KBM-7 (cell line): ENCODE measurements at regions not wholly inside any gene's neighbourhood (a gene's known extent, or its start where the extent isn't known, plus 50 kb on each side); places are given as distances from the start of the nearest gene placed in this dataset.
A peak's percentile ranks its signal among the peaks of the same experiment; 100 is the strongest.
"Not testable (repeated sequence)": the region's sequence is repeated elsewhere in the genome, so short reads cannot be mapped to it uniquely, and the experiment has no call there.

Source experiments
- DNase-seq: peaks from one replicate; pipeline ENCODE4 v3.0.0-alpha.2; 2015
- in situ Hi-C: fragments of 300-500 bp; cut with MboI; formaldehyde crosslinking; loops from 2 replicates; pipeline ENCODE4 v1.14.3; 2020; ENCODE audit warnings: low sequenced_read_pairs, low pct_unique_long_range_greater_than_20kb, mixed read lengths

DNA sequence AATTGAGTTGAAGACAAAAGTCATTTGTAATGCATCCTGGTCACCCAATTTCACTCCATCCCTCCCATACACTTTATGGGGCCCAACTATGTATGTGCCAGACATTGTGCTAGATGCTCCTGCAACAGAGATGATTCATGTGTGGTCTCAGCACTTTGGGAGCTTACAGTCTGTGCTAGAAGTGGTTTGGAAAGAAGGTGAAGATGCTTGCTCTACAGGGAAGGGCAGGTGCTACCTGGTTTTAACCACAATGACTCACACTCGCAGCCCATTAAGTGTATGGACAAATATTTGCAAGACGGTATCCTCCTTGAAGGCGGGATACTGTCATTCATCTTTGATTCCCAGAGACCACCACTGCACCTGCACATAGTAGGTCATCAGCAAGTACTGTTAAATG lies 257.6 kb downstream of the OTUD1 start:
- in situ Hi-C loops = loop anchor here (25.0 kb wide), 1 partner anchor 384 kb away; no protein-coding TSS in a partner anchor
- no peak for DNase-seq

DNA sequence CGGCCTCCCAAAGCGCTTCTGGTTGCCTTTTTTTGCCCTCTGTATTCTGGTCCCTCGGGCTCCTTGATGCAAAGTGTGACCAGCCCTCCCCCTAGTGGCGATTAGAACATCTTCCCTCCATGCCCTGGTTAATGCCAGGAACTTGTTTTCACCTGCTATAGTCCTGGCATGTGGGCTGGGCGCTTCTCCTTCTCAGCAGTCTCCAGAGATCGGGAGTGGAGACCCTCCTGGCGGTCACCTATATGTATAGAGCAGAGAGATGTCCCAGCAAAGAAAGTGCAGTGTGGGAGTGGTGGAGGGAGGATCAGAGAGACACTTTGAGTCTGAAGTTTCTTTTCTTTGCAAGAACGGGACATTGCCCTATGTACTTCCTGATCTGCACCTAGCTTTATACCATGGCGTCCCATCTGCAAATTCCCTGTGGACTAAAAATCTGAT lies 264.1 kb downstream of the OTUD1 start:
- in situ Hi-C loops = no loop called here
- DNase-seq = peak; percentile 75

DNA sequence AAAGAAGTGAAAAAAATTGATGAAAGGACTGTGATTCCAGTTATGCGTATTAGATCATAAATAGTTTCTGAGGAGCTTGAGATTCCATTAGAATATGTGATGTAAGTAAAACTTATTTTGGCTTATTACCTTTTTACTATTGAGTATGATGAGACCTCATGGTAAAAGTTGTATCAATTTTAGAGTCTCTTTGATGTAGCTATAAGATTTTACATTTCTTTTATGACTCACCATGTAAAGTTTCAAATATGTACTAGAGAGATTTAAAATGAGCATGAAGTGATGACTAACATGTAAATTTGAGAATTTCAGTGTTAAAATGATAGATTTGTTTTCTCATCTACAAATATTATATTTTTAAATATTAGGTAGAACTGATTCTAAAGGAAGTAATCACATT lies 276.5 kb downstream of the OTUD1 start:
- DNase-seq = no peak
- in situ Hi-C loops = no loop called here

DNA sequence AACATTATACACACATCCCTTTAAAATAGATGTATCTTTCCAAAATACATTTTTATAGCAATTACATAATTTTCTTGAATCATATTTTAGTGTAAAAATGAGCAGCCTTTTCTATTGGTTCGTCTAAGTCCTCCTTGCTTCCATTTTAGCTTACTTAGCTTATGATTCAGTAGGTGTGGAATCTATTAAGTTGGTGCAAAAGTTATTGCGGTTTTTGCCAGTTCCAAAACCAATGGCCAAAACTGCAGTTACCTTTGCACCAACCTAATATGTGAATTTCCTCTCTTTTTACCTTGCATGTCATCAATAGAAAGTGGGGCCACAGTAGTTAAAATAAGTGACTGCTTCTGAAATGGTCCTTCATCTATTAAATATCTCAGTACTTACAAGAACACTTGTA lies 279.0 kb downstream of the OTUD1 start:
- no peak for DNase-seq
- in situ Hi-C loops = no loop called here

DNA sequence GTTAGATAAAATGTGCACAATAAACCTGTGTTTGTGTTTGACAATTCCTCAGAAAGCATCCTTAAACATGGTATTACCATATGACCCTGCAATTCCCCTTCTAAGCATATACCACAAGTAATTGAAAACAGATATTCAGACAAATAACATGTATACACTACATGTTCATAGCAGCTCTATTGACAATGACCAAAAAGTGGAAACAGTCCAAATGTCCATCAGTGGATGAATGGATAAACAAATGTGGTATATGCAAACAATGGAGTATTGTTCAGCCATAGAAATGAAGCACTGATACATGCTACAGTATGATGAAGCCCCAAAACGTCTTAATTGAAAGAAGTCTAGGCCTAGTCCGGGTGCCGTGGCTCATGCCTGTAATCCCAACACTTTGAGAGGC lies 280.1 kb downstream of the OTUD1 start:
- in situ Hi-C loops = no loop called here
- no peak for DNase-seq

DNA sequence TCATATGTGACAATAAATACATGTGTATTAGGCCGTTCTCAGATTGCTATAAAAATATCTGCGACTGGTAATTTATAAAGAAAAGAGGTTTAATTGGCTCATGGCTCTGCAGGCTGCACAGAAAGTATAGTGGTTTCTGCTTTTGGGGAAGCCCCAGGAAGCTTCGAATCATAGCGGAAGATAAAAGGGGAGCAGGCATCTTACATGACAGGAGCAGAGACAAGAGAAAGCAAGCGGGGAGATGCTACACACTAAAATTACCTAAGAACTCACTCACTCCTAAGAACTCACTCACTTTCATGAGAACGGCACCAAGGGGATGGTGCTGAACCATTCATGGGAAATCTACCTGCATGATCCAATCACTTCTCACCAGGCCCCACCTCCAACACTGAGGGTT lies 284.9 kb downstream of the OTUD1 start:
- in situ Hi-C loops = no loop called here
- DNase-seq = no peak

DNA sequence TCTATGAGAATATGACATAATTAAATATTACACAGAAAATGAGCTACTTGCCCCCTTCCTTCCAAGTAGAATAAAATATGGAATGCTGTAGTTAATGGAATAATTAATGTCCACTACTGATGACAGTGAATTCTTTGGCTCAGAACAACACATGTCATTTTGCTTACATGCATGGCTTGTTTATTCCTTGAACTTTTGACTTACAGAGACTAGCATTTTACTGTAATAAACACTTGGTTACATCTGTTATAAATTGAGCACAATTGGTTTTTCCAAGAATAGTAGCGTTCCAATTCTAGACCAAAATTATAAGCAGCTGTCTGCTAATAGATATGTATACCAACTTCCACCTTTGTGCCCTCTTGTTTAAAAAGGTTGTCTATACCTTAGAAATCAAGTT lies 286.7 kb downstream of the OTUD1 start:
- DNase-seq = no peak
- in situ Hi-C loops = no loop called here

DNA sequence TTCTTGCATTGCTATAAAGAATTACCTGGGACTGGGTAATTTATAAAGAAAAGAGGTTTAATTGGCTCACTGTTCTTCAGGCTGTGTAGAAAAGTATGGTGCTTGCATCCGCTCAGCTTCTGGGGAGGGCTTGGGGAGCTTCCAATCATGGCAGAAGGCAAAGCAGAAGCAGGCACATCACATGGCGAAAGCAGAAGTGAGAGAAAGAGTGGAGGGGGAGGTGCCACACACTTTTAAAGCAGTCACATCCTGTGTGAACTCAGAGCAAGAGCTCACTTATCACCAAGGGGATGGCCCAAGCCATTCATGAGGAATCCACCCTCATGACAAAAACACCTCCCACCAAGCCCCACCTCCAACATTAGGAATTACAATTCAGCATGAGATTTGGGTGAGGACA lies 303.5 kb downstream of the OTUD1 start:
- peak; percentile 48 for DNase-seq

DNA sequence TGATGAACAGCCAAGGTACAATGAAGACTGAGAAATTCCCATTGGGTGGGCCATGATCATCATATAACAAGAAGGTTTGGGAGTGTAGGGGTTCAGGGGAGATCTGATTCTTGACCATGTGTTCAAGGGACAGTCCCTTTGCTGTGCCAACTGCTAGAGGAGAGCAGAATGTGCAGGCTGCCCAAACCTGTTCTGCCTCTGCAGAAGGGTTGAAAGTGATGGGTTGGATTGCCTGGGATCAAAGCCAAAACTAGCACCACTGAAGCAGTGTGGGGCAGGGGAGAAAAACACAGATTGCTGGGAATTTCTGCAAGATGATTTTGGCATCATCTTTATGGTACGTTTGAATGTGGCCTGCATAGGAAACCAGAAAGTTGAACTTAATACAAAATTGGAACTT lies 303.9 kb downstream of the OTUD1 start:
- no peak for DNase-seq
- in situ Hi-C loops = no loop called here

More for the DNA sequence above, 303.5 kb downstream of the OTUD1 start:
- in situ Hi-C loops = no loop called here

DNA sequence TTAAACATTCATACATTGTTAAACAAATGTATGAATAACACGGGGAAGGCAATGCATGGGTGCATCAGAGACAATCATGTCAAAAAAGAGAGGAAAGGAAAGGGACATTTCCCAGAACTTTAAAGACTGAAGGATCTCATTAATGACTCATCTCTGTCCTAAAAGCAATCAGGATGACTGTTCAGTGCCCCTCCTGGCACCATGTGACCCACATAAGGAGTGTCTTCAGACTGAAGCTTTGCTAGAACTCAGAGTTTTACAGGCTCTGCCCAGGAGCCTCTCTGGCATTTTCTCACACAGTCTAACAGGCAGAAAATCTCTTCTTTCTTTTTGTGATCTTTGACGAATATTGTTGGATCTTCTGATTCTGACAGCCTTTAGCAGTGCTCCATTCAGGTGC lies 315.3 kb downstream of the OTUD1 start:
- in situ Hi-C loops = no loop called here
- no peak for DNase-seq

DNA sequence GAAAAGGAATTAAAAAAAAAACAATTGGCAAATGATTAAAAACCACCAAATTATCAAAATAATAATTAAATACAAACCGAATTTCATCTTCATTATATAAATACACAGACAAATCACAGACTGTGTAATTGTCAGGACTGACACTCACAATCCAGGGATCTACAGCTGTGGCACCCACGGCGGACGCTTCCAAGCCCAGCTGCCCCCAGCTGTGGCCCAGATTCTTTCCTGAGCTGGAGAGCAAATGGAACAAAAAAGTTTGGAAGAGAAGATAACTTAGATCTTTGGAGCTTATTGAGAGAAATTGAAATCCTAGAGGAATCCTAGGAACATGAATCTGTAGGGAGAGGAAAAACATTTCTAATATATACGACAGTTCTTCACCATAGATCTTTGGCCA lies 316.1 kb downstream of the OTUD1 start:
- in situ Hi-C loops = no loop called here

DNA sequence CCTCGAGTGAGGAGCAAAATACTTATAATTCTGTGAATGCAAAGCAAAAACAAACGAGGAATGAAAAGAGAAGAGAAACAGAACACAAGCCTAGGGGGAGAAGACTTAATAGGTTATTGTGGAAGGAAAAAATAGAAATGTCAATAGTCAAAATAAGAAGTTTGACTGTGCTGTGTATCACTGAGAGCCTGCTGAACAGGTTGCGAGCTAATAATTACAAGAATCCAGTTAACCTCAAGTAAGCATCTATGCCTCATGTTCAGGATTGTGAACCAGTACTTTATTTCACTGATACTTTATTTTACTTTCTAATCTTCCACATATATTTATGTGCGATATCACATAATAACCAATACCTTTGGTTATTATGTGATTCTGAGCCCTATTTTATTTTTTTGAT lies 316.7 kb downstream of the OTUD1 start:
- DNase-seq = no peak
- in situ Hi-C loops = no loop called here

More for the DNA sequence above, 316.1 kb downstream of the OTUD1 start:
- DNase-seq = no peak

DNA sequence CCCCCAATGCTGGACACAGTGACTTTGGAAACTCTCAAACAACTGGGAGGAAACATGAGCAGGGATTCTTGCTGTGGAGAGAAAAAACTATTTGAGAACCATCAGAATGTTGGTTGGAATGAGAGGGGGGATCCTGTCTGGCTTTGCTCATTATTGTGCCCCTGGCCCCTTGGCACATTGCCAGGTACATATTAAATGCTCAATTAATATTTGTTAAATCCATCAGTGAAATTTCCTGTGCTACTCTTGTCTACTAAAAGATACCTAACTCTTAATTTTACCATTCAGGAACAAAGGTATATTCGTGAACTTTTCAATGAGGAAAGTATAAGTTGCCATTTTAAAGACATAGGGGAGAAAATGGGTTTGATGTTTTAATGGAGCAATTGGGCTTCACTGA lies 329.4 kb downstream of the OTUD1 start:
- no peak for DNase-seq
- in situ Hi-C loops = no loop called here

DNA sequence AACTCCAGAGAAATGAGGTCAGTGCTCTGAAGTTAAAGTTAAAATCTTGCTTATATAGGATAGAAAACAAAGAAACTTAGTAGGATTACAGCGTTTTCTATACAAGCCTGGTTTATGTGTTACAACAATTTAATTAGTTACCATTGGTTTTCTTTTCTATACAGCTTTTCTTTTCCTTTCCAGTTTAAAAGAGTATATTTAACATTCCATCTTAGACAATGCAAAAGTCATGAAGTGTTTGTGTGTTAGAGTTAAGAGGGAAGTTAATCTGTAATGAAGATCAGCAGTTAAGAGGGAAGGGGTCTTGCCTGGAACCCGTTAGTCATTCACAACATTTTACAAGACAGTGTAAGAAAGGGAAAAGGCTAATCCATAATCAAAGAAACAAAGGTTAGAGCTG lies 338.3 kb downstream of the OTUD1 start:
- in situ Hi-C loops = no loop called here

DNA sequence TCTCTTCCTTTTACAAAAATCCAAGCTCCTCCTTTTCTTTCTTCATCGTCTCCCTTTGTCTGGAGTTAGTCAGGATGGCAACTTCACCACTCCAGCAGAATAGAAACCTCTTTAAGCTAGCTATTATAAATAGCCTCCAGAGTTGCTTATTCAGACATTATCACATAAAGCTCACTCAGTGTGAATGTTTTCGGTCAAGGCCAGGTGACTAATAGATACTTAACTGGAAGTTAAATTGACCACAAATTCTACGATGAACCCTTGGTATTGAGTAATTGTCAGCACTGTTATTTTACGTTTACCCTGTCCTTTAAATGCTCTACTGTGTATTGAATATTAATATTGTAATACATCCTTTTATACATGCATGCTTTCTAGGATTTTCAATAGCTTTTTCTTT lies 340.4 kb downstream of the OTUD1 start:
- no peak for DNase-seq
- in situ Hi-C loops = no loop called here

More for the DNA sequence above, 338.3 kb downstream of the OTUD1 start:
- DNase-seq = no peak

DNA sequence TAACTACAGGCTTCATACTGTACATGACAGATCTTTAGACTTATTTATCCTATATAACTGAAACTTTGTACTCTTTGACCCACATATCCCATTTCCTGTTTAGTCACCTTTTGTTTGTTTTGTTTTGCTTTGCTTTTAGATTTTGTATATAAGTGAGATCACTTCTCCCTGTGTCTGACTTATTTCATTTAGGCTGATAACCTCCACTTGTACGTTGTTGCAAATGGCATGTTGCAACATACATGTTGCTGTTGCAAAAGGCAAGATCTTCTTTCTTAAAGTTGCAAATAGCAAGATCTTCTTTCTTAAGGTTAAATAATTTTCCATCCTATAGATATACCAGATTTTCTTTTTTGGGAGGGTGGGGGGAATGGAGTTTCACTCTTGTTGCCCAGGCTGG lies 341.5 kb downstream of the OTUD1 start:
- DNase-seq = no peak

DNA sequence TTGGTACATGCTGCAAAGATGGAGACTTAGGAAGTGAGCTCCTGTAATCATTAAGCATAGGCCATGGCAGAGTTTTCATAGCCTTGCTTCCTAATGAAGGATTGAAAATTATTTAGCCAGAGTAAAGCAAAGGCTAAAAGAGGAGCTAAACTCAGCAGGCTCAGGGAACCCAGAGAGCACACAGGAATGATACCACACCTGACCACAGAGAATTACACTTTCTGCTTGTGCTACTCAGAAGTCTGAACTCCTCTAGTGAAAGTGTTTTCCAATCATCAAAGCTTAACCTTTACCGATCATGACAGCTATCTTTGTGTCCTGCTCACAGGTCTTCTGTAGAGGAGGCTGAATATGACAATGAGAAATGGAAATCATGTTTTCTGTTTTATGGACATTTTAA lies 347.7 kb downstream of the OTUD1 start:
- in situ Hi-C loops = no loop called here
- DNase-seq = no peak

More for the DNA sequence above, 341.5 kb downstream of the OTUD1 start:
- in situ Hi-C loops = no loop called here

DNA sequence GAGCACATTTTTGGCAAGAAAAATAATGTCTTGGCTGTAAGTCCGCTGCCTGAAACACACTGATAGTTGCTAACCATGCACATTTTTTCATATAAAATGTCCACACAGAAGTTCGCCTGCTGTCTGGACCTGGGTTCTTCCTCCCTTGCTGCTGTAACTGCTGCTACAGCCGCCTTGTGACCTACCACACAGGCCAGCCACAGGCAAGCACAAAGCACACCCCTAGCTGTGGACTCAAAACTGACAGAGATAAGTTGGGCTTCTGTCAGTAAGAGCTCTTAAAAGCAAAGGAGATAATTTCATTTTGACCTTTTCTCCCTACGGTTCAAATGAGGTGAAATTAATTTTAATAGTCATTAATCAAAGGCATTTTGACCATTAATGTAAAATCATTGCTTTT lies 354.7 kb downstream of the OTUD1 start:
- in situ Hi-C loops = no loop called here
- no peak for DNase-seq

DNA sequence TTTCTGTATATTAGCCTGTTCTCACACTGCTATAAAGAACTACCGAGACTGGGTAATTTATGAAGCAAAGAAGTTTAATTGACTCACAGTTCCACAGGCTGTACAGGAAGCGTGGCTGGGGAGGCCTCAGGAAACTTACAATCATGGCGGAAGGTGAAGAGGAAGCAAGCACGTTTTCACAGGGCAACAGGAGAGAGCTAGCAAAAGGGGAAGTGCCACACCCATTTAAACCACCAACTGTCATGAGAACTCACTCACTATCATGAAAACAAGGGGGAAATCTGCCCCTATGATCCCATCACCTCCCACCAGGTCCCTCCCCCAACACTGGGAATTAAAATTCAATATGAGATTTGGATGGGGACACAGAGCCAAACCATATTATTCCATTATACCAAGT lies 358.6 kb downstream of the OTUD1 start:
- in situ Hi-C loops = not testable (repeated sequence)
- DNase-seq = peak; percentile 85

DNA sequence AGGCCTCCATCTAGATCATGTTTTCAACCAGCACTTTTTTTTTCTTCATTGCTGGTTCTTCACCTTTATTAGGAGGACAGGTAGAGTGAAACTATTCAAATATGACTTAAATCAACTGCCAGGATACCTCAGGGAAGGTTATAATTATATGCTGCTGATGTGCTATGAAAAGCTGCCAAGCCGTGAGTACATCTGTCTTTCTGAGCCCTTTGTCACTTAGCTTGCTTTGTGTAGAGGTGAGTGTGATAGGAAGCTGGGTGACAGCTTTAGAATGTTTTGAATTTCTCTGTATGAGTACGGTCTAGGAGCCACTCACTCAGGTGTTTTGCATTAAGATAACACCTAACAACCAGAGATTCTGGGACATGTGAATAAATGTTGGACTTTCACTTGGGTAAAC lies 365.2 kb downstream of the OTUD1 start:
- DNase-seq = no peak
- in situ Hi-C loops = no loop called here

DNA sequence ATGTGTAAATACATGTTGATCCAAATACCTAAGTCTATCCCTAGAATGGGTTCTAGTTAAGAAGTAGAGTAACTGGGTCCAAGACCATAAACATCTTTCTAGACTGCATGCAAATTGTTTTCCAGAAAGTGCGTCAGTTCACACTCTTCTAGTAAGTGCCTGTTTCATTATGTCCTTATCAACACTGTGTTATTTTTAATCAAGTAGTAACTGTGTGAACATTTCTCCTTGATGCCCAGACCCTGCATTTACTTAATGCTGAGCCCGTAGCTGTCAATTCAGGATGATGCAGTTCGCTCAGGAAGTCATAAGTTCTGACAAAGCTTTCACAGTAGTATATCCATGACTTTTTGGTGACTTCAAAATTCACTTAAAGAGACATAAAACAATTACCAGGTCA lies 374.8 kb downstream of the OTUD1 start:
- in situ Hi-C loops = no loop called here
- no peak for DNase-seq

DNA sequence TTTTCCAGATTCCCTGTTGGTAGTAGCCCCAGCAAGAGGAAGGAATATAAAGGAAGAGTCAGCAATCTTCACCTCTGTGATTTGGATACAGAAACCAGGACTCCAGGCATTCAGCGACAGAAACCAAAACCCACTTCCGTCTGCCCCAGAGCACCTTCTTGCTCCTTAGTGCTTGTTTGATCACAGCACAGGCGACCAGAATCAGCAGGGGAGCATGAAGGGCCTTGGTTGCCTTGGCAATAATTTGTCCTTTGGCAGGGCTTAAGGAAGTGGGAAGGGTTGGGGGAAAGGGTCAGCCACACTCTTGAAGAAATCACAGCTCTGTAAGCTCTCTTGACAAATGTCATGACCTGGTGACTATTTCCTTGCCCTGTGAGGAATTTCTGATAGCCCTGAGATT lies 379.6 kb downstream of the OTUD1 start:
- in situ Hi-C loops = no loop called here
- DNase-seq = peak; percentile 8
